Osteoblast (primary cell): ENCODE measurements at regions not wholly inside any gene's neighbourhood (a gene's known extent, or its start where the extent isn't known, plus 50 kb on each side); places are given as distances from the start of the nearest gene placed in this dataset.

Source experiments
- DNase-seq: peaks from one replicate; pipeline ENCODE4 v3.0.0; 2011; ENCODE audit warnings: low spot score, mixed read lengths; ENCODE audit not compliant: insufficient read length; ENCODE audit errors: missing footprints
- H2AFZ ChIP-seq: 2 replicates; pipeline ENCODE4 v1.6.0; 2011; ENCODE audit warnings: mild to moderate bottlenecking, low read length
- H3K27ac ChIP-seq: 2 replicates; pipeline ENCODE4 v1.5.1; 2011; ENCODE audit warnings: mild to moderate bottlenecking, low read depth, low read length, moderate library complexity
- H3K27me3 ChIP-seq: 2 replicates; pipeline ENCODE4 v1.6.0; 2012; ENCODE audit warnings: mild to moderate bottlenecking, control low read depth, inconsistent platforms, low read length, moderate library complexity; ENCODE audit not compliant: insufficient read depth
- H3K36me3 ChIP-seq: 2 replicates; pipeline ENCODE4 v1.5.1; 2011; ENCODE audit warnings: mild to moderate bottlenecking, low read length, control low read depth, moderate library complexity; ENCODE audit not compliant: insufficient read depth
- H3K4me1 ChIP-seq: 2 replicates; pipeline ENCODE4 v1.5.1; 2011; ENCODE audit warnings: mild to moderate bottlenecking, low read length, control low read depth, moderate library complexity; ENCODE audit not compliant: insufficient read depth
- H3K4me2 ChIP-seq: 2 replicates; pipeline ENCODE4 v1.6.0; 2011; ENCODE audit warnings: mild to moderate bottlenecking, low read length; ENCODE audit not compliant: insufficient read depth
- H3K4me3 ChIP-seq: fragments of 200-600 bp; sonication (generic); 3 replicates; pipeline ENCODE4 v1.5.1; 2012; ENCODE audit warnings: mild to moderate bottlenecking, low read length, inconsistent platforms; ENCODE audit not compliant: insufficient read depth
- H3K79me2 ChIP-seq: 2 replicates; pipeline ENCODE4 v1.6.0; 2012; ENCODE audit warnings: mild to moderate bottlenecking, low read length, control low read depth, inconsistent platforms; ENCODE audit not compliant: insufficient read depth
- H3K9me3 ChIP-seq: 2 replicates; pipeline ENCODE4 v1.5.1; 2011; ENCODE audit warnings: low read depth, low read length, control low read depth
- H4K20me1 ChIP-seq: 2 replicates; pipeline ENCODE4 v1.6.0; 2012; ENCODE audit warnings: mild to moderate bottlenecking, low read length, control low read depth; ENCODE audit not compliant: insufficient read depth
- CTCF ChIP-seq: IDR thresholded peaks from 2 replicates; pipeline ENCODE4 v1.5.1; 2011; ENCODE audit warnings: mild to moderate bottlenecking, low read depth, low read length, moderate library complexity; ENCODE audit errors: extremely low read depth

DNA sequence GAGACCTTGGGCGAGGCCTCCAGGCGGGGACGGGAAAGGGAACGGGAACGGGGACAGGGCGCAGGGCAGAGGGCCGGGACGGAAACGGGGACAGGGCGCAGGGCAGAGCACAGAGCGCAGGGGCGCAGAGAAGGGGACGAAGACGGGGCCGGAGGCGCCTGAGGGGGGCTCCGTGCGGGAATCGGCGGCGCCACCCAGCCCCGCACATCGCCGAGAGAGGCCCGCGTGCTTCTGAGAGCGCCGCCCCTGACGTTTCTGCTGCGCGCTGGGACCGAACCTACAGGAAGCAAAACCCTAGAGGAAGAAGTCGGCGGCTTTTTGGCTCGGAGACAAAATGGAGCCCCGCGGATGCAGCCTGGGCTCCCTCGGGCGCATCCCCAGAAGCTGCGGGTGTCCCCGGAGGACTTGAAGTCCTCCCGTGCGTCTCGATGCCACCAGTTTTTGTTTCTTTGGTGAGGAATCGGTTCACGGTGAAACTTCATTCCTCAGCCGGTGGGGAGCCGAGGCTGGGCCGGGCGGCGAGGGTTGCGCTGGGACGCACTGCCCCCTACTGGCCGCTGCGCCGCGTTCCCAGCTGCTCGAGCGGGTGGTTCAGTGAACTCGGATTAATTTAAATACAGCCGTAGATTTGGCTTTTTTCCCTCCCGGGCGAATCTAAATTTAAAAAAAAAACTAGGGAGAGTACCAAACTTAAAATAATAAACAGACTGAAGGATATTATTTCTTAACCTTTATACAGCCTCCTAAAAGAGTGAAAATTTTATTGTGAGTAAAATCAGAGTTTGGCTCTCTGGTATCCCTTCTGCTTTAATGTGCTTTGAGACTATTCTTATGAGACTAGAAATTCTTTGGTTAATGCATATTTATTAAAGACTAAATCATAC lies 350.0 kb upstream of the ARGLU1 start:
- no peaks in the 10 kb centered on the region for H3K79me2 ChIP-seq
- H3K4me2 ChIP-seq: peak overlapping the region; percentile 80
- peak overlapping the region; percentile 95 for H2AFZ ChIP-seq
- no peak overlapping the region for H3K27ac ChIP-seq
- H3K4me1 ChIP-seq: no peaks in the 10 kb centered on the region
- H3K4me3 ChIP-seq: peak overlapping the region; percentile 79
- peak; percentile 89 for TF ChIP-seq CTCF
- H4K20me1 ChIP-seq: no peaks in the 10 kb centered on the region
- H3K36me3 ChIP-seq: no peaks in the 10 kb centered on the region
- no peaks in the 10 kb centered on the region for H3K27me3 ChIP-seq
- H3K9me3 ChIP-seq: no peaks in the 10 kb centered on the region
- peak; percentile 96 for DNase-seq

DNA sequence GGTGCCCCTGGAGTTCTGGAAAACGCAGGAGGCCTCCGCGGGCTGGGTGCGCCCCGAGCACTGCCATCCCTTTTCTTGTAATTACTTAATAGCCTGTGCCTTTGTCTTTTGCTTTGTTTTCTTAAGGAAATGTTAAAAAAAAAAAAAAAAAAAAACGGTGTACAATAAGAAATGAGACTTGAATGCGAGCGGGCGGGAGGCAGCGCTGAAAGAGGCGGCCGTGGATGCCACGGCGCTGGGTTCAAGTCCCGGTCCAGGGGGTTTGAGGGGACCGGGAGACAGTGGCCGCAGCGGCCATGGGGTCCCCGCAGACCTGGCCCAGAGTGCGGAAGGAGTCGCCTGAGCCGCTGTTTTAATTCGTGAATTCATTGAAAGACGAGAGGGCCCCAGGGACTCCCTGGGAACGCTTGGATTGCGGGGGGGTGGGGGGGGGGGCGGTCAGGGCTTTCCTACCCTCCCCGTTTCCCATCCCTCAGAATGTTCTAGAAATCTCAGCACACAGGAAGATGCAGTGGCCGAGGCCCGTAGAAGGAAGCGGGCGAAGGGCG lies 349.2 kb upstream of the ARGLU1 start:
- no peaks in the 10 kb centered on the region for H3K36me3 ChIP-seq
- no peak overlapping the region for H2AFZ ChIP-seq
- peak; percentile 65 for DNase-seq
- H3K79me2 ChIP-seq: no peaks in the 10 kb centered on the region
- no peaks in the 10 kb centered on the region for H3K4me1 ChIP-seq
- H3K27me3 ChIP-seq: no peaks in the 10 kb centered on the region
- peak overlapping the region; percentile 79 for H3K4me3 ChIP-seq
- no peaks in the 10 kb centered on the region for H4K20me1 ChIP-seq
- H3K9me3 ChIP-seq: no peaks in the 10 kb centered on the region
- H3K27ac ChIP-seq: no peak overlapping the region
- no peak for TF ChIP-seq CTCF
- H3K4me2 ChIP-seq: peak overlapping the region; percentile 80

DNA sequence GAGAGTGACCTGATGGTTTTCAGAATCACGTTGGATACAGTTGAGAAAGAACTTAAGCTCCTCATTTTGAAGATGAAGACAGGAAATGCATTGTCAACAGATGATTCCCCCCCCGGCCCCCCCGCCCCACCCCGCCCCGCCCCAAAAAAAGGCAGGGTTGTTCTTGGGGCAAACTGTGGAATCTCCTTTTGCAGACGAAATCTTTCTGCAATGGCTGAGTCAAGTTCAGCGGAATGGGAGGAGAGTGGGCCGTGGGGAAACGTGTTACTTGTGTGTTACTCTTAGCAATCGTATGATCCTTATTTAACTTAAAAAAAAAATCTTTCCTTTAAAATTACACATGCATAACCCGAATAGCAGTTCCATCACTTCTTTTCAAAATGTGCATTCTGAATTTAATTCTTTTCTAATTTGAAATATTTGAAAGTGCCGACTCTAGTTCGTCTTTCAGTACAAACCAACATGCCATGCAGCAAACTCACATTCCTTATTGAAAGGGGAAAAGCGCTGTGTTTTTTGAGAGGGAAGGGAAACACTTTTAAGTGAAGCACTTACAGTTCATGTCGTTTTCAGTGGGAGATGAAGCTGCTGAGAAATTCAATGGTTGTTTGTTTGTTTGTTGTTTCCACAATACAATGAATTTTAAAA lies 348.5 kb upstream of the ARGLU1 start:
- Histone ChIP-seq H3K4me3 (no peak overlapping the region), H3K4me1 (no peaks in the 10 kb centered on the region), H3K9me3 (no peaks in the 10 kb centered on the region), H3K4me2 (no peak overlapping the region), H3K27me3 (no peaks in the 10 kb centered on the region), H3K27ac (no peak overlapping the region), H3K79me2 (no peaks in the 10 kb centered on the region), H3K36me3 (no peaks in the 10 kb centered on the region), H2AFZ (no peak overlapping the region), H4K20me1 (no peaks in the 10 kb centered on the region)
- no peak for TF ChIP-seq CTCF
- DNase-seq: no peak

DNA sequence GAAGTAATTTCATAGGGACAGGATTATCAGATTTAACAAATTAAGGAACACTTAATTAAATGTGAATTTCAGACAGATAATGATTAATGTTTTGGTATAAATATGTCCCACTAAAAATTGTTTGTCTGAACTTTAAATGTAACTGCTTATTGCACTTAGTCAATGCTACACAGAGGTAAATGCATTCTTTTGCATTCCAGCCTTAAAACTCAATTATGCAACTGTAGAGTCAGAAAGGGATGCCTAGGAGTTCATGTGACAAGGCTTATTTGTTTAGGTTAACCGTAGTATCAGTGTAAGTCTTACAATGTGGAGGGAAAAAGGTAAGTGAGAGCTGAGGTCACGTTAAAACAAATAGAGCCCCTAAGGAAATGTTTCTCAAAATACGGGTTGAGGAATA lies 347.2 kb upstream of the ARGLU1 start:
- DNase-seq: peak; percentile 82
- Histone ChIP-seq H3K79me2 (no peaks in the 10 kb centered on the region), H3K36me3 (no peaks in the 10 kb centered on the region), H3K4me1 (no peaks in the 10 kb centered on the region), H3K27me3 (no peaks in the 10 kb centered on the region), H3K4me2 (no peak overlapping the region), H3K4me3 (no peak overlapping the region), H3K9me3 (no peaks in the 10 kb centered on the region), H2AFZ (no peak overlapping the region), H3K27ac (no peak overlapping the region), H4K20me1 (no peaks in the 10 kb centered on the region)
- no peak for TF ChIP-seq CTCF
